ENCODE measurements at regions not wholly inside any gene's neighbourhood (a gene's known extent, or its start where the extent isn't known, plus 50 kb on each side); places are given as distances from the start of the nearest gene placed in this dataset.

DNA sequence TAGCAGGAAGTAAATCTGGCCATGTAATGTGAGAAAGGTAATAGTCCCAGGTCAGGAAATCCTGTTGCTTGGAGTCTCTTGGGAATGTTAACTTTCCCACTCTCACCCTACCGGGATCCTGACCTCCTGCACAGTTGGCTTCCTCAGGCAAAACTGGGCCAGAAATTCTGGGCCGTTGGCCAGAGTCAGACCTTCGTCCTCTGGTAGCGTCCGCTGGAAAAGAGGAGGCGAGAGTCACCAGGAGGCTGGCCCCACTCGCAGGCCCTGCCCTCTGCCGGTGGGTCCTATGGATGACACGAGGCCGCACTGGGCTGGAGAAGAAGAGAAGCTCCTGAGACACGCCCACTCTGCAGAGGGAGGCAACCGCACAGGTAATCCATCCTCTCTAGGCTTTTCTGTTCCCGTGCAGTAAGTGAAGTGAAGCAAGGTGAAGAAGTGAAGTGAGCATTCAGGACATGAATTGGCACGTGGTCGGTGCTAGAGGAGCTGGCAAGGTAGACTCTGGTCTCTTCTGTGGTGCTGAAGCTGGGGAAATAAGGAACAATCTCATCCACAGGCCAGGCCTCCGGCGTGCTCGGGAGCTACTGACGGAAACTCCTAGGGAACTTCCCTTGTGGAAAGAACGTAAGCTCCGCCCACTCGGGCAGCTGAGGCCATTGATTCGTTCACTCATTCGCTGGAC lies 182.7 kb upstream of the GLI2 start:
- Histone ChIP-seq H3K4me3 (no peak overlapping the region), H3K36me3 (no peaks in the 10 kb centered on the region), H3K9me3 (no peaks in the 10 kb centered on the region), H3K27me3 (replicated peaks; ENCODE audit: insufficient read depth) (no peaks in the 10 kb centered on the region), H3K27ac (no peak overlapping the region), H3K4me1 (replicated peaks) (no peaks in the 10 kb centered on the region)
- DNase-seq (ENCODE audit: low spot score) = peak; percentile 85
- intact Hi-C loops (cut with DNase I) = loop anchor here (5.0 kb wide), 2 partner anchors 129 to 206 kb away; partner anchors contain the start of gene INHBB
- 19% methylated on average over 24 of the region's 24 CpGs for WGBS
- TF ChIP-seq, protein P1, sequence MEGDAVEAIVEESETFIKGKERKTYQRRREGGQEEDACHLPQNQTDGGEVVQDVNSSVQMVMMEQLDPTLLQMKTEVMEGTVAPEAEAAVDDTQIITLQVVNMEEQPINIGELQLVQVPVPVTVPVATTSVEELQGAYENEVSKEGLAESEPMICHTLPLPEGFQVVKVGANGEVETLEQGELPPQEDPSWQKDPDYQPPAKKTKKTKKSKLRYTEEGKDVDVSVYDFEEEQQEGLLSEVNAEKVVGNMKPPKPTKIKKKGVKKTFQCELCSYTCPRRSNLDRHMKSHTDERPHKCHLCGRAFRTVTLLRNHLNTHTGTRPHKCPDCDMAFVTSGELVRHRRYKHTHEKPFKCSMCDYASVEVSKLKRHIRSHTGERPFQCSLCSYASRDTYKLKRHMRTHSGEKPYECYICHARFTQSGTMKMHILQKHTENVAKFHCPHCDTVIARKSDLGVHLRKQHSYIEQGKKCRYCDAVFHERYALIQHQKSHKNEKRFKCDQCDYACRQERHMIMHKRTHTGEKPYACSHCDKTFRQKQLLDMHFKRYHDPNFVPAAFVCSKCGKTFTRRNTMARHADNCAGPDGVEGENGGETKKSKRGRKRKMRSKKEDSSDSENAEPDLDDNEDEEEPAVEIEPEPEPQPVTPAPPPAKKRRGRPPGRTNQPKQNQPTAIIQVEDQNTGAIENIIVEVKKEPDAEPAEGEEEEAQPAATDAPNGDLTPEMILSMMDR (IDR thresholded peaks at IDR 0.05) = peak in 3 of 4 experiments; percentile 58 to 82 (median 79)
- TF ChIP-seq POLR2A (IDR thresholded peaks at IDR 0.05) (no peak), POLR2AphosphoS5 (IDR thresholded peaks at IDR 0.05) (peak; percentile 69)

DNA sequence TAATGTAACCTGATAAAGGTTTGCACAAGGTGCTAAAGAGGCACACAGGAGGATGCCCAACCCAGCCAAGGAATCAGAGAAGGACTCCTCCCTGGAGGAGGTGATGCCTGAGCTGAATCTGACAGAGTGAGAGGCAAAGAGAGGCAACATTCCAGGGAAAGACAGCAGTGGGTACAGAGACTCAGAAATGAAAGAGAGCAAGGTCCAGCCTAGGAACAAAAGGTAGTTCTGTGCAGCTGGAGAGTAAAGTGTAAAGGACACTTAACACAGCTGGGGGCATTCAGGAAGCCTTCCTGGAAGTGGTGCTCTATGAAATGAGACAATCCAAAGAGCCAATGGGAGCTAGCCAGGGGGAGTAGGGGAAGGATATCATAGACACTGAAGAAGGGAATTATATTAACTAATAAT lies 181.0 kb upstream of the GLI2 start:
- Histone ChIP-seq H3K4me1 (replicated peaks) (no peaks in the 10 kb centered on the region), H3K9me3 (no peaks in the 10 kb centered on the region), H3K36me3 (no peaks in the 10 kb centered on the region), H3K27me3 (replicated peaks; ENCODE audit: insufficient read depth) (no peaks in the 10 kb centered on the region), H3K4me3 (no peak overlapping the region), H3K27ac (no peak overlapping the region)
- intact Hi-C loops (cut with DNase I) = loop anchor here (5.0 kb wide), 2 partner anchors 128 to 207 kb away; partner anchors contain the start of gene INHBB
- no peak for TF ChIP-seq POLR2AphosphoS5 (IDR thresholded peaks at IDR 0.05)
- TF ChIP-seq, protein P1 (IDR thresholded peaks at IDR 0.05) = no peak
- no peak for TF ChIP-seq POLR2A (IDR thresholded peaks at IDR 0.05)
- DNase-seq (ENCODE audit: low spot score) = no peak

DNA sequence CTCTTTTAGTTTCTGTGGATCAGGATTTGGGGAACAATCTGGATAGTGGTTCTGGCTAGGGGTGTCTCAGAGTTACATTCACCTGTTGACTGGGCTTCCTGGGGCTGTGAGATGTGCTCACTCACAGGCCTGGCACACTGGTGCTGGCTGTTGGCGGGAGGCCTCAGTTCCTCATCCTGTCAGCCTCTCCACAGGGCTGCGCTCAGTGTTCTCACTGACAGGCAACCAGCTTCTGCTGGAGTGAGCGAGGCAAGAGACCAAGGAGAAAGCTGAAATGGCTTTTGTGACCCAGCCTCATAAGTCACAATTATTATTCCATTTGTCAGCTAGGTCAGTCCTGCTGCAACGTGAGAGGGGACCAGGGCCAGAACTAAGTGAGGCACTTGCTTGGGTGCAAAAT lies 180.6 kb upstream of the GLI2 start:
- WGBS = 82% methylated on average over 4 of the region's 4 CpGs
- H3K9me3 ChIP-seq = no peaks in the 10 kb centered on the region
- TF ChIP-seq POLR2AphosphoS5 (IDR thresholded peaks at IDR 0.05) = no peak
- no peak for TF ChIP-seq POLR2A (IDR thresholded peaks at IDR 0.05)
- TF ChIP-seq, protein P1 (IDR thresholded peaks at IDR 0.05) = no peak
- no peak overlapping the region for H3K27ac ChIP-seq
- no peak overlapping the region for H3K4me3 ChIP-seq
- no peaks in the 10 kb centered on the region for H3K36me3 ChIP-seq
- H3K27me3 ChIP-seq (replicated peaks; ENCODE audit: insufficient read depth) = no peaks in the 10 kb centered on the region
- intact Hi-C loops (cut with DNase I) = no loop called here
- DNase-seq (ENCODE audit: low spot score) = no peak
- H3K4me1 ChIP-seq (replicated peaks) = no peaks in the 10 kb centered on the region

DNA sequence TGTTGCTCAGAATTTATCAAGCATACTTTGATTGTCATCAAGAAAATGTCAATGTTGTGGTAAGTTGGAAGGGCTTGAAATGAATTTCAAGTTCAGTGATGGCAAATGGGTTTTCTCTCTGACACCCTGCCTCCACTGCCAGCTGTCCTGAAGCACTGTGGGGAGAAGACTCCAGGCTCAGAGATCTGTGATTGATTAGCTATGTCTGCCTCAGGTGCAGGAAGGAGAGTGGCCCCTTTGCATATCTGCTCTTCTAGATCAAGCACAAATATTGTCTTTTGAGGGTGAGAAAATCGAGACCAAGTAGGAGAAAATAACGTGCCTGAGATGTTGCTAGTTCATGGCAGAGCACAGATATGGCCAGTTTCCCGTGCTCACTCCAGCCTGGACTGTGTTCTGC lies 178.8 kb upstream of the GLI2 start:
- TF ChIP-seq POLR2AphosphoS5 (IDR thresholded peaks at IDR 0.05) (no peak), POLR2A (IDR thresholded peaks at IDR 0.05) (no peak)
- WGBS = 32% methylated on average over 3 of the region's 3 CpGs
- Histone ChIP-seq H3K36me3 (no peaks in the 10 kb centered on the region), H3K4me1 (replicated peaks) (no peaks in the 10 kb centered on the region), H3K4me3 (no peak overlapping the region), H3K27me3 (replicated peaks; ENCODE audit: insufficient read depth) (no peaks in the 10 kb centered on the region), H3K27ac (no peak overlapping the region), H3K9me3 (no peaks in the 10 kb centered on the region)
- intact Hi-C loops (cut with DNase I) = no loop called here
- DNase-seq (ENCODE audit: low spot score) = no peak

DNA sequence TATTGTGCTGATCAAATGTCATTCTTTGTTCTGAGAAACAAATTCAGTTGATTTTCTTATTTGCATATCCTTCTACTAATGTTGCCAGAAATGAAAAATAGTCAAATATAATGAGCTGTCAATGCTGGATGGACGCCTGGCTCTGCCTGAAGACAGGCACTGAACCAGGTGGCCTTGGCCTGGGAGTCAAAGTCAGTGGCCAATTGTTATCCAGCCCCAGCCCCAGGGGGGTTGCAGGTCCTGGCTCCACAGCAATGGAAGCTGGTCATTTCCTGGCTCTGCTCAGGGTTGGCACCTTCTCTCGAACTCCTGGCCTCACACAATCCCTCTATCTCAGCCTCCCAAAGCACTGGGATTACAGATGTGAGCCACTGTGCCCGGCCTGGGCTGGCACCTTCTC lies 176.8 kb upstream of the GLI2 start:
- 87% methylated on average over 3 of the region's 3 CpGs for WGBS
- Histone ChIP-seq H3K27ac (no peak overlapping the region), H3K27me3 (replicated peaks; ENCODE audit: insufficient read depth) (no peaks in the 10 kb centered on the region), H3K4me1 (replicated peaks) (no peaks in the 10 kb centered on the region), H3K4me3 (no peak overlapping the region), H3K36me3 (no peaks in the 10 kb centered on the region), H3K9me3 (no peaks in the 10 kb centered on the region)
- TF ChIP-seq POLR2AphosphoS5 (IDR thresholded peaks at IDR 0.05) (no peak), POLR2A (IDR thresholded peaks at IDR 0.05) (no peak)
- TF ChIP-seq, protein P1 (IDR thresholded peaks at IDR 0.05) = no peak
- DNase-seq (ENCODE audit: low spot score) = no peak
- intact Hi-C loops (cut with DNase I) = no loop called here
